Suprapubic skin (tissue), 4 donors: ENCODE measurements at regions not wholly inside any gene's neighbourhood (a gene's known extent, or its start where the extent isn't known, plus 50 kb on each side); places are given as distances from the start of the nearest gene placed in this dataset.

Source experiments
- DNase-seq, 2 donors: peaks; one replicate each; pipeline ENCODE4 v3.0.0-alpha.2; 2019; ENCODE audit warnings: low spot score in 2 of 2
- H3K27ac ChIP-seq: fragments of 200-600 bp; sonication (generic); one replicate; pipeline ENCODE4 v1.5.1; 2019
- H3K27me3 ChIP-seq: fragments of 200-600 bp; sonication (generic); one replicate; pipeline ENCODE4 v1.5.1; 2019
- H3K36me3 ChIP-seq: fragments of 200-600 bp; sonication (generic); one replicate; pipeline ENCODE4 v1.5.1; 2019
- H3K4me1 ChIP-seq: fragments of 200-600 bp; sonication (generic); one replicate; pipeline ENCODE4 v1.5.1; 2019
- H3K4me3 ChIP-seq: fragments of 200-600 bp; sonication (generic); one replicate; pipeline ENCODE4 v1.5.1; 2019; ENCODE audit warnings: mild to moderate bottlenecking
- H3K9me3 ChIP-seq: fragments of 200-600 bp; sonication (generic); one replicate; pipeline ENCODE4 v1.5.1; 2019
- CTCF ChIP-seq, 2 donors: fragments of 200-600 bp in 1 of 2; fragments of 450-650 bp in 1 of 2; sonication (generic) in 1 of 2; IDR thresholded peaks; one replicate each; pipeline ENCODE4 v1.5.1; 2016 to 2019; ENCODE audit warnings: antibody characterized with exemption in 2 of 2, mild to moderate bottlenecking in 1 of 2, moderate library complexity in 1 of 2
- EP300 ChIP-seq: sonication (generic); formaldehyde crosslinking; IDR thresholded peaks from one replicate; pipeline ENCODE4 v1.6.1; 2017; ENCODE audit warnings: antibody characterized with exemption
- POLR2A ChIP-seq, 2 donors: fragments of 450-650 bp; IDR thresholded peaks; one replicate each; pipeline ENCODE4 v1.6.1; 2017; ENCODE audit warnings: antibody characterized with exemption in 2 of 2, mild to moderate bottlenecking in 2 of 2, moderate library complexity in 2 of 2
- POLR2AphosphoS5 ChIP-seq, 3 donors: sonication (generic); formaldehyde crosslinking; IDR thresholded peaks; one replicate each; pipeline ENCODE4 v1.6.1; 2017; ENCODE audit warnings: antibody characterized with exemption in 3 of 3
- WGBS: methylation state at CpG from one replicate; pipeline ENCODE4 v1.1.5; 2018; 5-methylcytosine and 5-hydroxymethylcytosine counted together

- no peak overlapping the region for H3K4me3 ChIP-seq
- no peaks in the 10 kb centered on the region for H3K36me3 ChIP-seq
- no peak for TF ChIP-seq CTCF (IDR thresholded peaks at IDR 0.05)
- no peak for TF ChIP-seq POLR2A (IDR thresholded peaks at IDR 0.05)
- no peak for TF ChIP-seq POLR2AphosphoS5 (IDR thresholded peaks at IDR 0.05)
- TF ChIP-seq EP300, result no peak
- H3K27ac ChIP-seq, result no peak overlapping the region
- 52% methylated on average over 7 of the region's 7 CpGs for WGBS
- H3K27me3 ChIP-seq, result no peaks in the 10 kb centered on the region
- peak; percentile 19 to 71 for DNase-seq
- H3K4me1 ChIP-seq, result no peaks in the 10 kb centered on the region
- H3K9me3 ChIP-seq, result peaks cover 9% of the 10 kb centered on the region
These were observed 2227.7 kb downstream of the TP53TG3F start for GRCh38 chr16:35687071-35687470.

- TF ChIP-seq CTCF (IDR thresholded peaks at IDR 0.05) (no peak), POLR2AphosphoS5 (IDR thresholded peaks at IDR 0.05) (no peak)
- no peak overlapping the region for H3K4me3 ChIP-seq
- WGBS, result 55% methylated on average over 5 of the region's 5 CpGs
- peak in 1 of 2 donors; percentile 24 for DNase-seq
- H3K36me3 ChIP-seq, result no peaks in the 10 kb centered on the region
- no peaks in the 10 kb centered on the region for H3K27me3 ChIP-seq
- H3K27ac ChIP-seq, result no peak overlapping the region
- H3K9me3 ChIP-seq, result peaks cover 9% of the 10 kb centered on the region
- H3K4me1 ChIP-seq, result no peaks in the 10 kb centered on the region
These were observed 2228.4 kb downstream of the TP53TG3F start for GRCh38 chr16:35687781-35688180.

GRCh38 chr16:35689764-35690163 lies 2230.4 kb downstream of the TP53TG3F start:
- Histone ChIP-seq H3K4me3 (no peak overlapping the region), H3K27ac (no peak overlapping the region), H3K4me1 (no peaks in the 10 kb centered on the region), H3K9me3 (peaks cover 17% of the 10 kb centered on the region), H3K27me3 (no peaks in the 10 kb centered on the region), H3K36me3 (no peaks in the 10 kb centered on the region)
- TF ChIP-seq EP300 (no peak), POLR2A (IDR thresholded peaks at IDR 0.05) (no peak), POLR2AphosphoS5 (IDR thresholded peaks at IDR 0.05) (no peak), CTCF (IDR thresholded peaks at IDR 0.05) (no peak)
- 93% methylated on average over 7 of the region's 7 CpGs for WGBS
- peak; percentile 26 to 37 for DNase-seq

GRCh38 chr16:35690413-35690812 lies 2231.0 kb downstream of the TP53TG3F start:
- TF ChIP-seq CTCF (IDR thresholded peaks at IDR 0.05) (no peak), EP300 (no peak), POLR2AphosphoS5 (IDR thresholded peaks at IDR 0.05) (no peak), POLR2A (IDR thresholded peaks at IDR 0.05) (no peak)
- no peaks in the 10 kb centered on the region for H3K27me3 ChIP-seq
- H3K4me1 ChIP-seq, result no peaks in the 10 kb centered on the region
- no peak overlapping the region for H3K27ac ChIP-seq
- H3K9me3 ChIP-seq, result peaks cover 24% of the 10 kb centered on the region
- no peak overlapping the region for H3K4me3 ChIP-seq
- 75% methylated on average over 8 of the region's 8 CpGs for WGBS
- peak in 1 of 2 donors; percentile 44 for DNase-seq
- no peaks in the 10 kb centered on the region for H3K36me3 ChIP-seq

GRCh38 chr16:35691057-35691456 lies 2231.6 kb downstream of the TP53TG3F start:
- WGBS, result 69% methylated on average over 5 of the region's 5 CpGs
- no peak for TF ChIP-seq EP300
- no peak for TF ChIP-seq POLR2A (IDR thresholded peaks at IDR 0.05)
- TF ChIP-seq POLR2AphosphoS5 (IDR thresholded peaks at IDR 0.05), result no peak
- TF ChIP-seq CTCF (IDR thresholded peaks at IDR 0.05), result no peak
- Histone ChIP-seq H3K4me1 (no peaks in the 10 kb centered on the region), H3K27ac (no peak overlapping the region), H3K9me3 (peaks cover 27% of the 10 kb centered on the region), H3K4me3 (no peak overlapping the region), H3K27me3 (no peaks in the 10 kb centered on the region), H3K36me3 (no peaks in the 10 kb centered on the region)
- peak in 1 of 2 donors; percentile 31 for DNase-seq
